ENCODE measurements at regions not wholly inside any gene's neighbourhood (a gene's known extent, or its start where the extent isn't known, plus 50 kb on each side); places are given as distances from the start of the nearest gene placed in this dataset.

GRCh38 chr10:61108915-61109314 lies 164.9 kb upstream of the RHOBTB1 start (continued):
- TF ChIP-seq ZMAT4 (CRISPR knock-in tag; IDR thresholded peaks at IDR 0.05) (no peak), ATF2 (CRISPR knock-in tag; IDR thresholded peaks at IDR 0.05; ENCODE audit: borderline replicate concordance, low read depth) (no peak), NR2C2 (CRISPR knock-in tag; IDR thresholded peaks at IDR 0.05) (no peak)

GRCh38 chr10:61100887-61101286 lies 156.9 kb upstream of the RHOBTB1 start:
- no peaks in the 10 kb centered on the region for H3K36me3 Mint-ChIP-seq
- ATAC-seq: no peak

More at GRCh38 chr10:61100887-61101286, 156.9 kb upstream of the RHOBTB1 start:
- no peak overlapping the region for H3K27ac Mint-ChIP-seq
- H3K4me1 Mint-ChIP-seq: no peaks in the 10 kb centered on the region
- DNase-seq (ENCODE audit: low spot score): no peak
- H3K27me3 Mint-ChIP-seq (ENCODE audit: low read depth): no peaks in the 10 kb centered on the region
- TF ChIP-seq ZNF281 (CRISPR knock-in tag; IDR thresholded peaks at IDR 0.05) (no peak), USF1 (CRISPR knock-in tag; IDR thresholded peaks at IDR 0.05) (no peak), SMAD3 (CRISPR knock-in tag; IDR thresholded peaks at IDR 0.05; ENCODE audit: borderline replicate concordance) (no peak), ZNF121 (CRISPR knock-in tag; IDR thresholded peaks at IDR 0.05) (no peak), ZNF138 (CRISPR knock-in tag; conservative IDR thresholded peaks at IDR 0.05) (no peak), MAX (CRISPR knock-in tag; IDR thresholded peaks at IDR 0.05) (no peak), STAT6 (CRISPR knock-in tag; conservative IDR thresholded peaks at IDR 0.05; ENCODE audit: low read depth) (no peak)
- 0 out of 2 replicates have a peak, but pooled peaks cover 3% of the 10 kb centered on the region for H3K9me3 Mint-ChIP-seq
- POLR2A ChIA-PET: no interaction called here
- CTCF ChIA-PET: no interaction called here
- H3K4me3 Mint-ChIP-seq: no peak overlapping the region
